Spleen (tissue), 11 donors: ENCODE measurements at regions not wholly inside any gene's neighbourhood (a gene's known extent, or its start where the extent isn't known, plus 50 kb on each side); places are given as distances from the start of the nearest gene placed in this dataset.
"Not testable (repeated sequence)": the region's sequence is repeated elsewhere in the genome, so short reads cannot be mapped to it uniquely, and the experiment has no call there.

Experiments used
- DNase-seq: peaks from one replicate; pipeline ENCODE4 v3.0.0-alpha.2; 2020
- H3K27ac ChIP-seq, 8 donors: fragments of 200-600 bp; sonication (generic) in 7 of 8; 1 replicate in 4 of 8; 2 replicates in 4 of 8; pipeline versions ENCODE4 v1.5.0 to v1.8.0; 2016 to 2021; ENCODE audit warnings: inconsistent platforms in 4 of 8, mild to moderate bottlenecking in 4 of 8, moderate library complexity in 1 of 8
- H3K27me3 ChIP-seq, 7 donors: fragments of 200-600 bp; sonication (generic) in 6 of 7; replicated peaks in 1 of 7; 1 replicate in 4 of 7; 2 replicates in 3 of 7; pipeline versions ENCODE4 v1.5.0 to v1.8.0; 2016 to 2021; ENCODE audit warnings: inconsistent platforms in 3 of 7, mild to moderate bottlenecking in 1 of 7
- H3K36me3 ChIP-seq, 6 donors: fragments of 200-600 bp; sonication (generic) in 5 of 6; 1 replicate in 4 of 6; 2 replicates in 2 of 6; pipeline versions ENCODE4 v1.5.0 to v1.8.0; 2016 to 2021; ENCODE audit warnings: inconsistent platforms in 2 of 6
- H3K4me1 ChIP-seq, 6 donors: fragments of 200-600 bp; sonication (generic) in 5 of 6; 1 replicate in 3 of 6; 2 replicates in 3 of 6; pipeline versions ENCODE4 v1.5.0 to v1.8.0; 2016 to 2021; ENCODE audit warnings: inconsistent platforms in 3 of 6
- H3K4me3 ChIP-seq, 8 donors: fragments of 200-600 bp; sonication (generic) in 7 of 8; 1 replicate in 4 of 8; 2 replicates in 4 of 8; pipeline versions ENCODE4 v1.5.0 to v1.8.0; 2016 to 2021; ENCODE audit warnings: inconsistent platforms in 4 of 8, mild to moderate bottlenecking in 4 of 8, moderate library complexity in 2 of 8
- H3K9me3 ChIP-seq, 8 donors: fragments of 200-600 bp; sonication (generic) in 7 of 8; 1 replicate in 4 of 8; 2 replicates in 4 of 8; pipeline versions ENCODE4 v1.5.0 to v1.8.0; 2016 to 2021; ENCODE audit warnings: inconsistent platforms in 4 of 8
- CTCF ChIP-seq, 11 experiments: fragments of 200-600 bp in 7 of 11; fragments of 450-650 bp in 4 of 11; sonication (generic) in 4 of 11; IDR thresholded peaks in 8 of 11; conservative IDR thresholded peaks in 3 of 11; 1 replicate in 7 of 11; 2 replicates in 4 of 11; pipeline versions ENCODE4 v1.4.0 to v1.8.0; 2016 to 2021; ENCODE audit warnings: antibody characterized with exemption in 11 of 11, inconsistent platforms in 4 of 11, mild to moderate bottlenecking in 1 of 11
- POLR2A ChIP-seq, 3 donors: fragments of 450-650 bp; IDR thresholded peaks; one replicate each; pipeline ENCODE4 v1.5.1; 2017; ENCODE audit warnings: antibody characterized with exemption in 3 of 3, mild to moderate bottlenecking in 1 of 3
- POLR2AphosphoS5 ChIP-seq, 3 donors: sonication (generic); formaldehyde crosslinking; IDR thresholded peaks; one replicate each; pipeline ENCODE4 v1.5.1; 2017; ENCODE audit warnings: antibody characterized with exemption in 3 of 3
- WGBS, 5 donors: extraction: QIAGEN DNeasy Blood & Tissue Kit in 3 of 5; methylation state at CpG; one replicate each; pipeline versions ENCODE4 v1.1.5 to v1.1.7; 2013 to 2018; 5-methylcytosine and 5-hydroxymethylcytosine counted together
- intact Hi-C: fragments of 100-400 bp; cut with DNase I; formaldehyde crosslinking; loops from one replicate; pipeline ENCODE4 v1.15.0; 2023; ENCODE audit warnings: low total_unique reads
- donor health status: healthy with polysubstance abuse.
- donor health status: DM: no; HTN: no; CAD: no; lungs with moderate emphysema.
- donor health status: DM: no; HTN: no; CAD: no.
- donor health status: Bipolar disorder and iron deficiency.
- donor health status: healthy.
- donor health status: DM: no; HTN: no; CAD: no.
- donor health status: DM: yes; HTN: yes; CAD: no.

GRCh38 chrX:42832764-42833549 is 55.0 kb upstream of the PPP1R2C start:
- Histone ChIP-seq H3K4me1 (no peaks in the 10 kb centered on the region), H3K4me3 (no peak overlapping the region), H3K27ac (no peak overlapping the region), H3K27me3 (no peaks in the 10 kb centered on the region), H3K36me3 (no peaks in the 10 kb centered on the region), H3K9me3 (peaks cover 0 to 12% (median 0%) of the 10 kb centered on the region in 8 donors)
- no peak for TF ChIP-seq CTCF (IDR thresholded peaks at IDR 0.05 in 8 of 11, conservative IDR thresholded peaks at IDR 0.05 in 3 of 11)
- DNase-seq = no peak
- intact Hi-C loops = no loop called here
- WGBS, 5 donors = 78 to 98% (median 90%) methylated on average over 5 of the region's 5 CpGs

GRCh38 chrX:42833550-42833940 is 55.6 kb upstream of the PPP1R2C start:
- DNase-seq, H3K27me3 ChIP-seq, H3K4me3 ChIP-seq, H3K36me3 ChIP-seq, intact Hi-C loops, H3K27ac ChIP-seq, H3K4me1 ChIP-seq: not testable (repeated sequence)
- 72 to 93% (median 78%) methylated on average over 3 to 4 of the region's 4 CpGs for WGBS, 5 donors
- peaks cover 0 to 12% (median 0%) of the 10 kb centered on the region in 8 donors for H3K9me3 ChIP-seq

GRCh38 chrX:42837101-42837726 is 59.3 kb upstream of the PPP1R2C start:
- Histone ChIP-seq H3K4me3 (no peak overlapping the region), H3K36me3 (no peaks in the 10 kb centered on the region), H3K27ac (no peak overlapping the region), H3K9me3 (peaks cover 0 to 4% (median 0%) of the 10 kb centered on the region in 8 donors), H3K4me1 (no peaks in the 10 kb centered on the region), H3K27me3 (no peaks in the 10 kb centered on the region)
- intact Hi-C loops = no loop called here
- 57 to 83% (median 67%) methylated on average over 4 of the region's 4 CpGs for WGBS, 5 donors
- TF ChIP-seq POLR2AphosphoS5 (IDR thresholded peaks at IDR 0.05) (no peak), CTCF (IDR thresholded peaks at IDR 0.05 in 8 of 11, conservative IDR thresholded peaks at IDR 0.05 in 3 of 11) (no peak), POLR2A (IDR thresholded peaks at IDR 0.05) (no peak)
- DNase-seq = no peak

- no peak for DNase-seq
- H3K27ac ChIP-seq = no peak overlapping the region
- H3K36me3 ChIP-seq = no peaks in the 10 kb centered on the region
- no peaks in the 10 kb centered on the region for H3K27me3 ChIP-seq
- no peaks in the 10 kb centered on the region for H3K4me1 ChIP-seq
- no peak overlapping the region for H3K4me3 ChIP-seq
- TF ChIP-seq CTCF (IDR thresholded peaks at IDR 0.05 in 8 of 11, conservative IDR thresholded peaks at IDR 0.05 in 3 of 11) (no peak), POLR2A (IDR thresholded peaks at IDR 0.05) (no peak), POLR2AphosphoS5 (IDR thresholded peaks at IDR 0.05) (no peak)
- intact Hi-C loops = no loop called here
- H3K9me3 ChIP-seq = peaks cover 0 to 4% (median 0%) of the 10 kb centered on the region in 8 donors
These were observed 59.8 kb upstream of the PPP1R2C start for GRCh38 chrX:42837747-42838146.
